GM10248 (cell line): ENCODE measurements at regions not wholly inside any gene's neighbourhood (a gene's known extent, or its start where the extent isn't known, plus 50 kb on each side); places are given as distances from the start of the nearest gene placed in this dataset.

Source experiments
- CTCF ChIA-PET: fragments of 300-600 bp; sonication (Branson Sonifier 250); formaldehyde crosslinking; extraction: SDS; loops from one replicate; lab custom pipeline; 2021; ENCODE audit warnings: antibody characterized with exemption; lab: Yijun Ruan, JAX
- POLR2A ChIA-PET: fragments of 350-650 bp; sonication (Branson Sonifier 250); formaldehyde crosslinking; extraction: SDS; loops from one replicate; lab custom pipeline; 2020; ENCODE audit warnings: antibody characterized with exemption; lab: Yijun Ruan, JAX
- DNase-seq: peaks from one replicate; pipeline ENCODE4 v3.0.0; 2012; ENCODE audit errors: extremely low spot score
- CTCF ChIP-seq: IDR thresholded peaks from 2 replicates; pipeline ENCODE4 v1.5.1; 2012; ENCODE audit warnings: mild to moderate bottlenecking, low read depth; ENCODE audit errors: extremely low read depth, missing control alignments, control extremely low read depth

GRCh38 chr16:13448346-13448745, 471.6 kb upstream of the ERCC4 start:
- TF ChIP-seq CTCF, result no peak
- CTCF ChIA-PET, result interaction anchor here (0.7 to 1.5 kb wide), 2 partner anchors 10 to 41 kb away, joined by 3 read pairs; no protein-coding TSS in a partner anchor
- no peak for DNase-seq
- POLR2A ChIA-PET, result no interaction called here

- no peak for DNase-seq
- POLR2A ChIA-PET, result no interaction called here
- no peak for TF ChIP-seq CTCF
- CTCF ChIA-PET, result interaction anchor here (0.9 to 3.3 kb wide), 19 partner anchors 7 to 880 kb away, joined by 3 to 16 read pairs (median 6); no protein-coding TSS in a partner anchor
These were observed 466.6 kb upstream of the ERCC4 start for GRCh38 chr16:13453325-13453724.

- ChIA-PET CTCF (interaction anchor here (0.9 to 3.3 kb wide), 16 partner anchors 9 to 567 kb away, joined by 3 to 16 read pairs (median 6); no protein-coding TSS in a partner anchor), POLR2A (no interaction called here)
- DNase-seq, result peak; percentile 20
- TF ChIP-seq CTCF, result peak; percentile 47
These were observed 465.9 kb upstream of the ERCC4 start for GRCh38 chr16:13453938-13454553.

- POLR2A ChIA-PET, result no interaction called here
These were observed 456.3 kb upstream of the ERCC4 start for GRCh38 chr16:13463619-13464018.

GRCh38 chr16:13471036-13471435, 448.9 kb upstream of the ERCC4 start:
- CTCF ChIA-PET, result interaction anchor here (1.6 kb wide), 1 partner anchor 17 kb away, joined by 4 read pairs; no protein-coding TSS in a partner anchor
- POLR2A ChIA-PET, result no interaction called here
- DNase-seq, result no peak
- TF ChIP-seq CTCF, result no peak

More at GRCh38 chr16:13463619-13464018, 456.3 kb upstream of the ERCC4 start:
- CTCF ChIA-PET, result interaction anchor here (2.3 kb wide), 1 partner anchor 10 kb away, joined by 10 read pairs; no protein-coding TSS in a partner anchor
- no peak for DNase-seq
- no peak for TF ChIP-seq CTCF

GRCh38 chr16:13478991-13479390, 441.0 kb upstream of the ERCC4 start:
- ChIA-PET CTCF (no interaction called here), POLR2A (no interaction called here)
- no peak for TF ChIP-seq CTCF
- DNase-seq, result no peak

GRCh38 chr16:13479549-13479948, 440.4 kb upstream of the ERCC4 start:
- DNase-seq, result no peak
- ChIA-PET CTCF (no interaction called here), POLR2A (no interaction called here)
- no peak for TF ChIP-seq CTCF
